Activated CD4-positive, alpha-beta T cell treated with anti-CD3 and anti-CD28 coated beads for 4 hours (primary cell): ENCODE measurements at regions not wholly inside any gene's neighbourhood (a gene's known extent, or its start where the extent isn't known, plus 50 kb on each side); places are given as distances from the start of the nearest gene placed in this dataset.

Source experiments
- DNase-seq, 2 donors: peaks; one replicate each; pipeline ENCODE4 v3.0.0-alpha.2; 2020

GRCh38 chr2:226256237-226256636 lies 543.4 kb downstream of the IRS1 start:
- DNase-seq, result no peak

- no peak for DNase-seq
Observed at GRCh38 chr2:226251661-226252060, 548.0 kb downstream of the IRS1 start.

- DNase-seq, result no peak
Observed at GRCh38 chr2:226247289-226248275, 552.0 kb downstream of the IRS1 start.

- no peak for DNase-seq
Observed at GRCh38 chr2:226234187-226234586, 565.4 kb downstream of the IRS1 start.

DNA sequence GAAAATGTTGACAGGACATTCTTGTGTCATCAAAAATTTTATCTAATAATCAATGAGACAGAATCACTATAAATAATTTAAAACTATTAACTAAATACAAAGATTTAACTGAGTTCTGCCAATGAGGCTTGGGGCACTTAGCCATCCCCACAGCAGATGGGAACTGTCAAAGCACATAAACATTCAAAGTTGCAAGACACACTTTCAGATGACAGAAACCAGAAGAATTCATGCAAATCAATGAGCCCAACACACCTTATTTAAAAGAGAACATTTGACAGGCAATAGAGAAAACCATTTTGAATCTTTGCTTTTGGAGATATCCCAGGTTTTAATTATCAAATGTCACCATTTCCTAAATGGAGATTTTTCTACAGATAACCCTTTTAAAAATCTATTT lies 566.2 kb downstream of the IRS1 start:
- no peak for DNase-seq

GRCh38 chr2:226228080-226228479 lies 571.5 kb downstream of the IRS1 start:
- no peak for DNase-seq

DNA sequence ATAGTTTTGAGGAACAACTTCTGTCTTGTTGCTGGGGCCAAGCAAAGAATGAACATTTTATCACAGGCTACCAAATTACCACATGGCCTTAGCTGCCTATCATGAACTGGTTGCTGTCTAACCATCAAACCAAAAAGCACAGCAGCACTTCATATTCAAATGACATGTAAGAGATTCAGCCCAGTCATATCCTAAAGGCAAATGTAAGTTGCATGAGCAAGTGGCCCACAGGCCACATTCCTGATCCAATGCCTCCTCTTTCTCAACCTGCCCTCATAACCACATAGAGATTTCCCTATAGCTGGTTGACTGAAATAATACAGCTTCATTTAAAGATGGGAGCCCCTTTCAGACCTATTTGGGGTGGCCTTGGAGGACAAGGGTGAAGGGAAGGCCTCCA lies 572.3 kb downstream of the IRS1 start:
- DNase-seq, result no peak

- no peak for DNase-seq
Observed at GRCh38 chr2:226223704-226224103, 575.9 kb downstream of the IRS1 start.

- no peak for DNase-seq
Observed at GRCh38 chr2:226220511-226220910, 579.1 kb downstream of the IRS1 start.

- no peak for DNase-seq
Observed at GRCh38 chr2:226217191-226217590, 582.4 kb downstream of the IRS1 start.

DNA sequence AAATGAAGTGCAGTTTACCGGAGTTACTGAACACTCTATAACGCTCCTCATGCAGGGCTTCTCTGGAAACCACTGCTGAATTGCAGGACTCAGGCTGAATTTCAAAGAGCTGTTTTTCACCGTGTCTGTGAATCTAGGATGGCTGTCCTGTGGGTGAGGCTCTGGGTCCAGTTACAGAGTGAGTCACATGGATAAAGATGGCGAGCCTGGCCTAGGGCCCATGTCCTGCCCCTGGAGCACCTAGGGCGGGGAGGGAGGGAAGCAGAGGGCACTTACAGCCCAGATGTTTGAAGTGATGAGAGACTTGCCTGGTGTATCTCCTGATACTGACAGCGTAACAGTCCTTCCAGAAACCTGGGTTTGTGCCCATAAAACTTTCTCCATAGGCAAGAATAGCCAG lies 583.0 kb downstream of the IRS1 start:
- no peak for DNase-seq

DNA sequence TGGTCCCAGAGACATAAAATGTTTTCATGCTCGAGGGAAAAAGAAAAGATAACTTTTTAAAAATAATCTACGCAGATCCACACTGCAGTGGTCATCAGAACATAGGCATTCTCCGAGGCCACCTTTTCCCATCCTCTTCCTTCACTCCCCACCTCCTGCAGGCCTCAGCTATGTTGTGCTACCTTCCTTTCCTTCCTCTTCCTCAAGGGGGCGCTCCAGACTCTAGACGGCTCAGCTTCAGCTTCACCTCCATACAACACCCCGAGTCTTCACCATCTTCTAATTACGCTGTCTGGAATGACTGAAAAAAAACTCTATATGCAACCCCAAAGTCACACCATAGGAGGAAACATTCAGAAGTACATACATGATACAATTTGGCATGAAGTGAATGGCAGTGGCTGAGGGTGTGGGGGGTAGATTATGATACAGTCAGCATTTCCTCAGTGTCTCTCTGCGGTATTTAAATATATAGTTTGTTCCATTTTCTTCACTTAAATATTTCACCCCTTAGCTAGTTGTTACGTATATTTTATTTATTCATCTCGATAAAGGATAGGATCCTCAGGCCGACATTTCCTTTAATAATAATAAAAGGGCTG lies 583.6 kb downstream of the IRS1 start:
- peak; percentile 43 to 45 for DNase-seq

DNA sequence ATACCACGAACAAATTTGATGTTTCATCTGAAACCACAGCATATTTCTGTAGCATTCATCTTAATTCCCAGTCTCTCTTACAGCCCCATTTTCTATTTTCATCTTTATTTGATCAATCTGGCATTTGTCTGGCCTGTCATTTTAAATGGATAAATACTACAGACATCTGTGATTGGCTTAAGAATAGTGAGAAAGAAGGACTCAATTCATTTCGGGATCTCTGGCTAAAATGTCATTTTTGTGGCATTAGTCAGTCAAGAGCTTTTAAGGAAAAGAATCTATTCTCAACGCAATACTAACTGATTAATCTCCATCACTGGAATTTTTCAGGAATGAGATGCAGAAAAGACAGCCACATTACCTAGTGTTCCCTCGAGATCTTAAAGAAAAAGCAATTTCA lies 585.9 kb downstream of the IRS1 start:
- no peak for DNase-seq

- DNase-seq, result no peak
Observed at GRCh38 chr2:226211439-226211838, 588.2 kb downstream of the IRS1 start.

DNA sequence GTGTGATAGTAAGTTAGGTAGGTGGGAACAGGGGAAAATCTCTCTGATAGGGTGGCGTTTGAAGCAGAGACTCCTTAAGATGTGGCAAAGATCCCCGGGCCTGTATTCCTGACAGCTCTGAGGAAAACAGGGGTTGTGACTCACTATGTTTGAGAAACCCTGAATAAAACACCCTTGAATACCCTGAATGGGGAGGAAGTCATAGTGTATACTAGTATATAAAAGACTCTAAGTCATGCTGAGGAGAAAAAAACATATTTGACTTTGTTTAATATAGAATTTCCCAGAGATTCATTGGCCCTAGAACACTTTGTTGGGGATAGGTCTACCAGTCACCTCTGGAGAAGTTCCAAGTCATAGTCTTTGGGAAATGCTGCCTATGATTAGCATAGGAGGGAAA lies 590.9 kb downstream of the IRS1 start:
- no peak for DNase-seq

DNA sequence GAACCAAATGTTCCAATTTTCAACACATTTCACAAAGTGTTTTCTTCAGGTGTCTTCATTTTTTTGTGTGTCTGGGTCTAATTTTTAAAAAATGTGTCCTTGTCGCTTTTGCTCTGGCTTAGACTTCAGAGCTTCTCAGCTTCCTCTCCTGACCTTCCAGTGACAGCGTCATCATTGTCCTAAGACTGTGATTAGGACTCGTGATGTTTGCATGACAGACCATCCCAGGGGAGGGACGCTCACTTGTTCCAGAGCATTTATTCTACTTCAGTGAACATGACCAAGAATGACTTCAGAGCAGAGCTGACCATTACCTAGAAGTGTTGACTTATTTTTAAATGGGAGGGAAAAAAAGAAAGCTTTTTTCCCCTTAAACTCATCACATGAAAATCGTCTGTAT lies 591.9 kb downstream of the IRS1 start:
- DNase-seq, result no peak

DNA sequence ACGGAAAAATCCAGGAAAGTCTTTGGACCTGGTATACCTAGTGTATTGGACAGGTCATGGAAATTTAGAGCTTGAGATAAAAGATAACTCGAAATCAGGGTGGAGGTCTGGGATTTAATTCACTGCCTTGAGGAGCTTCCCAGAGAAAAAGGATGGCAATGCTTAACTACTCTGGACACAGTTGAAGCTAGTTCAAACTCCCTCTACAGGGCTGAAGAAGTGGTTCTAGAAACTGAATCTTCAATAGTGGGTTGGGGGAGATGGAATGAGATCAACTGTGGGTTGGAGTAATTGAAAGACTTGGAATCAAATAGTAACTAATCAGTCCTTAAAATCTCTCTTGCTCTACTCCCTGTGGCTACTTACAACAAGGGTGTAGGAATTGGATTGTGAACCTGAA lies 600.1 kb downstream of the IRS1 start:
- no peak for DNase-seq

DNA sequence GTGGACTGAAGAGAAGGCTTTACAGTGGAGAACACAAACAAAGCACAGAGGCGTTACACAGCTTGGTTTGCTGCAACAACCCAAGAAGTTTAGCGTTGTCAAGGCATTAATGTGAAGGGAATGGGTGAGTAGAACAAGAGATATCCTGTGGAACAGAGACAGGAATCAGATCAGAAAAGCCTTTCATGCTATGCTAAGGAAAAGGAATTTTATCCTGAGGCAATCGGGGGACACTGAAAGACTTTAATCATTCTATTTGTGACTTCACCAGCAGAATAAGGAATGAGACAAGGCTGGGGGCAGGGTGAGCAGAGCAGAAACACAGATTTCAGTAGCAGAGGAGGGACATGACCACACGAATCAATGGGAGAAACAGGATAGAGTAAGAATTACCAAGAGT lies 600.7 kb downstream of the IRS1 start:
- no peak for DNase-seq

- no peak for DNase-seq
Observed at GRCh38 chr2:226190479-226191252, 609.0 kb downstream of the IRS1 start.

DNA sequence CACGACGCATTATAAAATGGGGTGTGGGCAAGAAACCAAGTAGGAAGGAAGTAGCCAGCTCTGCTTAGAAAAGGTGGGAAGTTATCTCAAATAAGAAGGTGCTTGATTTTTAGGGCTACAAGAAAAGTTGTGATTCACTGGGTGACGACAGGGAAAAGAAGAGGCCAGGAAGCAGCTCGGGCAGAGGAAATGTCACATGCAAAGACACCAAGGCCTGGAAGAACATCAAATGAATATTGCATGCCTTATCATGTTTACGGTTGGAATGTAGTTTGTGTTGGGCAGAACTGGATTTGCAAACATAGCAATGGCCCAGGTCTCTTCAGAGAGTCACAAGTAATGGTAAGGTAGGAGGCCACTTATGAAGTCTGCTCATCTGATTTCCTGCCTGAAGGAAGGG lies 610.6 kb downstream of the IRS1 start:
- DNase-seq, result no peak

DNA sequence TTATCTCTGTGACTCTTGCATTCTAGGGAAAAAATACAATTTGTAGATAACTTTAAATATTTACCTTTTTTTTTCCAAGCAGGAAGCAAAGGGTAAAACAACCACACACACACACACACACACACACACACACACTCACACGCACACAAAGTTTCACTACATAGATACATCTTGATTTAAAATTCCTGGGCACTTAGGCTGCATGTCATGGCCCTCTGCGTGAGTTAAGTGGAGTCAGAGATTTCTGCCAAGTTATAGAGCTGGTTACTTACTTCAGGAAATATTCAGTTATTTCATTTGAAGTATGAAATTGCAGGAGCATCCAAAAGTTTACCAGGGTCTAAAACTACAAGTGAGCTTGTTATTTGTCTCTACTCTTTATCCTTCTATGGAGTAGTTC lies 612.0 kb downstream of the IRS1 start:
- no peak for DNase-seq

GRCh38 chr2:226187156-226187555 lies 612.5 kb downstream of the IRS1 start:
- no peak for DNase-seq

DNA sequence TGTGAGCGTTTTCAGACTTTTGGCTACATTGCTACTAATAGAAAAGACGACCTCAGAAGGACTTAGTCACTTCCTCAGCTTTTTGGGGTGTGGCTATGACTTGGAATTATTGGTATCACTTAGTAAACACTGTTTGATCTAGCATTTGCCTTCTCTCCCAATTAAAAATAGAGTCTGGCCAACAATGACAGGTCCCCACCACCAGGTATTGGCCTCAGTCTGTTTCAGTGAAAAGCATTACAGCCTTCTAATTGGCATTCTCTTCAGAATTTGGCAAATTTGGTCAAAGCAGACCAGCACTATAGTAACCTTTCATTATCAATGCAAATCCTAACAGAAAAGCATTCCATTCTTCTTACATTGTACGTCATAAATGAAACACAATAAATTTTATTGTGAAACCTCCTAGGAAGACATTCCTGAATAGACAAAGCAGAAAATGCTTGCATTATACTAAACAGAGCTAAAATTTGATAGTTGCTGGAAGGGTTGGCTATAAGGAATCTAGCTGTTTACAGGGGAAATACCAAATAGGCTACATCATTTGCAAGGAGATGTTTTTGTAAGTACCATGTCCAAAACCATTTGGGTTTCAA lies 613.9 kb downstream of the IRS1 start:
- DNase-seq, result no peak
